ENCODE measurements at regions not wholly inside any gene's neighbourhood (a gene's known extent, or its start where the extent isn't known, plus 50 kb on each side); places are given as distances from the start of the nearest gene placed in this dataset.
"Not testable (repeated sequence)": the region's sequence is repeated elsewhere in the genome, so short reads cannot be mapped to it uniquely, and the experiment has no call there.

- no peak for DNase-seq
Measured at GRCh38 chr5:157956271-157956885, 97.4 kb upstream of the CLINT1 start.

GRCh38 chr5:157955541-157956172 lies 96.7 kb upstream of the CLINT1 start:
- no peak for DNase-seq

- no peak for DNase-seq
Measured at GRCh38 chr5:157952374-157952685, 93.4 kb upstream of the CLINT1 start.

- no peak for DNase-seq
Measured at GRCh38 chr5:157951673-157952373, 92.9 kb upstream of the CLINT1 start.

- DNase-seq = no peak
Measured at GRCh38 chr5:157949520-157949919, 90.6 kb upstream of the CLINT1 start.

GRCh38 chr5:157948738-157949410 lies 89.9 kb upstream of the CLINT1 start:
- peak; percentile 84 for DNase-seq

- DNase-seq = no peak
Measured at GRCh38 chr5:157947156-157947555, 88.2 kb upstream of the CLINT1 start.

GRCh38 chr5:157945822-157946221 lies 86.9 kb upstream of the CLINT1 start:
- not testable (repeated sequence) for DNase-seq

GRCh38 chr5:157944938-157945337 lies 86.0 kb upstream of the CLINT1 start:
- DNase-seq = no peak

- no peak for DNase-seq
Measured at GRCh38 chr5:157944077-157944633, 85.2 kb upstream of the CLINT1 start.

GRCh38 chr5:157942595-157942994 lies 83.7 kb upstream of the CLINT1 start:
- no peak for DNase-seq

- DNase-seq = no peak
Measured at GRCh38 chr5:157941616-157942015, 82.7 kb upstream of the CLINT1 start.

- DNase-seq = not testable (repeated sequence)
Measured at GRCh38 chr5:157938101-157938500, 79.2 kb upstream of the CLINT1 start.

GRCh38 chr5:157936776-157937501 lies 78.0 kb upstream of the CLINT1 start:
- DNase-seq = not testable (repeated sequence)

- DNase-seq = no peak
Measured at GRCh38 chr5:157934600-157934999, 75.7 kb upstream of the CLINT1 start.

GRCh38 chr5:157933005-157933404 lies 74.1 kb upstream of the CLINT1 start:
- DNase-seq = no peak

- DNase-seq = no peak
Measured at GRCh38 chr5:157930710-157931109, 71.8 kb upstream of the CLINT1 start.

GRCh38 chr5:157926977-157927376 lies 68.0 kb upstream of the CLINT1 start:
- DNase-seq = no peak

GRCh38 chr5:157925786-157926671 lies 67.1 kb upstream of the CLINT1 start:
- no peak for DNase-seq

GRCh38 chr5:157924931-157925729 lies 66.2 kb upstream of the CLINT1 start:
- DNase-seq = no peak

- no peak for DNase-seq
Measured at GRCh38 chr5:157924490-157924889, 65.5 kb upstream of the CLINT1 start.
